RWPE2 (cell line): ENCODE measurements at regions not wholly inside any gene's neighbourhood (a gene's known extent, or its start where the extent isn't known, plus 50 kb on each side); places are given as distances from the start of the nearest gene placed in this dataset.
A peak's percentile ranks its signal among the peaks of the same experiment; 100 is the strongest.

Experiments used
- ATAC-seq: fragments of 200-7000 bp; cut with Tn5 transposase; 3 replicates; pipeline ENCODE4 v1.9.1; 2021; ENCODE audit warnings: low read depth
- DNase-seq: peaks from one replicate; pipeline ENCODE4 v3.0.0-alpha.2; 2020; ENCODE audit warnings: low spot score
- H3K27ac ChIP-seq: fragments of 450-650 bp; 2 replicates; pipeline ENCODE4 v1.5.1; 2017; ENCODE audit warnings: mild to moderate bottlenecking; ENCODE audit not compliant: poor library complexity, severe bottlenecking
- H3K27me3 ChIP-seq: fragments of 250-450 bp; sonication (Bioruptor Pico); 2 replicates; pipeline ENCODE4 v1.5.1; 2021; ENCODE audit warnings: mild to moderate bottlenecking, moderate library complexity; ENCODE audit not compliant: insufficient read depth, poor library complexity, severe bottlenecking
- H3K36me3 ChIP-seq: fragments of 250-450 bp; sonication (Bioruptor Pico); 2 replicates; pipeline ENCODE4 v1.5.1; 2020; ENCODE audit warnings: low read depth, mild to moderate bottlenecking, moderate library complexity
- H3K4me1 ChIP-seq: fragments of 250-450 bp; sonication (Bioruptor Pico); 2 replicates; pipeline ENCODE4 v1.5.1; 2021; ENCODE audit warnings: mild to moderate bottlenecking, moderate library complexity; ENCODE audit not compliant: insufficient read depth, poor library complexity, severe bottlenecking
- H3K4me3 ChIP-seq: fragments of 250-450 bp; sonication (Bioruptor Pico); 2 replicates; pipeline ENCODE4 v1.5.1; 2021; ENCODE audit warnings: mild to moderate bottlenecking, moderate library complexity; ENCODE audit not compliant: severe bottlenecking
- H3K9me3 ChIP-seq: fragments of 250-450 bp; sonication (Bioruptor Pico); 2 replicates; pipeline ENCODE4 v1.5.1; 2021; ENCODE audit warnings: mild to moderate bottlenecking, moderate library complexity; ENCODE audit not compliant: severe bottlenecking
- TF ChIP-seq, protein P1 (sequence below): fragments of 450-650 bp; IDR thresholded peaks from one replicate; pipeline ENCODE4 v1.5.1; 2017; ENCODE audit warnings: mild to moderate bottlenecking, moderate library complexity; ENCODE audit not compliant: poor library complexity, severe bottlenecking

DNA sequence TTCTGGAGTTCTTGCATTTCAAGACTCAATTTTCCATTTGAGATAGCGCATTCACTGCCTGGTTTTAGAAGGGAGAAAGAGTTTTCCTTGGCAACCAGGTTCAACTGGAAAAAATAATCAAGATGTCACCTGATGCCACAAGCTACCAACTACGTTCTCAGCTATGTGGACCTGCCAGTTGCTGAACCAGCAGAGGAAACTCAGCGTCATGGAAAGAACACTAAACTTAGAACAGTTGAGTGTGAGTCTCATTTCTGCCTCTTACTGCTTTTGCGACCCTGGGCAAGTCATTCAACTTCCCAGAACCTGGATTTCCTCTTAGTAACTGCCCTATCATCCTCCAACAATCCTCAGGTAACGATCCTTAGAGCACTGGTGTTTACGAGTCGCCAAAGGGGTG is 373.0 kb upstream of the ESRRG start:
- Histone ChIP-seq H3K9me3 (no peaks in the 10 kb centered on the region), H3K27me3 (no peaks in the 10 kb centered on the region), H3K36me3 (no peaks in the 10 kb centered on the region), H3K4me3 (no peak overlapping the region), H3K27ac (no peak overlapping the region), H3K4me1 (no peaks in the 10 kb centered on the region)
- TF ChIP-seq, protein P1, sequence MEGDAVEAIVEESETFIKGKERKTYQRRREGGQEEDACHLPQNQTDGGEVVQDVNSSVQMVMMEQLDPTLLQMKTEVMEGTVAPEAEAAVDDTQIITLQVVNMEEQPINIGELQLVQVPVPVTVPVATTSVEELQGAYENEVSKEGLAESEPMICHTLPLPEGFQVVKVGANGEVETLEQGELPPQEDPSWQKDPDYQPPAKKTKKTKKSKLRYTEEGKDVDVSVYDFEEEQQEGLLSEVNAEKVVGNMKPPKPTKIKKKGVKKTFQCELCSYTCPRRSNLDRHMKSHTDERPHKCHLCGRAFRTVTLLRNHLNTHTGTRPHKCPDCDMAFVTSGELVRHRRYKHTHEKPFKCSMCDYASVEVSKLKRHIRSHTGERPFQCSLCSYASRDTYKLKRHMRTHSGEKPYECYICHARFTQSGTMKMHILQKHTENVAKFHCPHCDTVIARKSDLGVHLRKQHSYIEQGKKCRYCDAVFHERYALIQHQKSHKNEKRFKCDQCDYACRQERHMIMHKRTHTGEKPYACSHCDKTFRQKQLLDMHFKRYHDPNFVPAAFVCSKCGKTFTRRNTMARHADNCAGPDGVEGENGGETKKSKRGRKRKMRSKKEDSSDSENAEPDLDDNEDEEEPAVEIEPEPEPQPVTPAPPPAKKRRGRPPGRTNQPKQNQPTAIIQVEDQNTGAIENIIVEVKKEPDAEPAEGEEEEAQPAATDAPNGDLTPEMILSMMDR, result no peak
- ATAC-seq, result no peak
- no peak for DNase-seq

DNA sequence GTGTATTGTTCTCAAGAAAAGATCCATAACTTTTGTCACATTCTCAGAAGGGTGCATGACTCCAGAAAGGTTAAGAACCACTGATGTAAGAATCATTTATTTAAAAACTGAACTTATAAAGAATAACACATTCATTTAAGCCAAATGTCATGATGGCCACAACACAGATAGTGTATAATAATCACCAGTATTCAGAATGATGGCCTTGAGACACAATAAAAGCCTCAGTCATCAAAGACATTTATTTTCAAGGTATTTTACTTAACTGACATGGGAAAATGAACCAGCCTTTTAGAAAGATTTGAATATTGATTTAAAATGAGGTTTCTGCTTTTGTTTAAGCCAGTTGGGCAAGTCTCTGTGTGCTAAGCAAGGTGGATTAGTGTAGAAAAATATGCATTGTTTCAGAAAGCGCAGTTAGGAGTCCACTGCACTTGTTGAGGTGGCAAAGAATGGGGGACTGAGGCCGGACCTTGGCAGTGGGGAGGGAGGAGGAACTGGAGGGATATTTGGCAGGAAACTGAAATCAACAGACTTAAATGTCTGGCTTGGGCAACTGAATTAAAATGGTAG is 371.9 kb upstream of the ESRRG start:
- Histone ChIP-seq H3K27me3 (no peaks in the 10 kb centered on the region), H3K36me3 (no peaks in the 10 kb centered on the region), H3K27ac (no peak overlapping the region), H3K9me3 (no peaks in the 10 kb centered on the region), H3K4me3 (no peak overlapping the region), H3K4me1 (no peaks in the 10 kb centered on the region)
- ATAC-seq, result no peak
- TF ChIP-seq, protein P1, result no peak
- no peak for DNase-seq

DNA sequence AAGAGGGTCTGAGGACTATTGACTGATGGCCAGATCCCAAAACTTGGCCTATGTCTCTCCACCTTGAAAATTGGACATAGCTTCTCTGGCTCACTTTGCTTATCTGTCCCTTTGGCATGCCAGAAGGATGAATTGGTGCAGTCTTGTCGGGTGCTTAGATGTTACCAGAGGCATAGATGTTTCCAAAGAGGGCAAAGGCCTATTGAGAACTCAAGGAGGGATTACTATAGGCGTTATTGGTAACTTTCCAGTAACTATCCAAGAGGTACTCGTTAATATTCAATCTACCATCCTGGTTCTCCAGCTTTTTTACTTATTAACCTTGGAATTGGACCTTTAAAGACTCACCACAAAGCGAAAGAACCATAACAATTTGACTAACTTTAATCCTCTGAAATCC is 368.3 kb upstream of the ESRRG start:
- H3K27me3 ChIP-seq, result no peaks in the 10 kb centered on the region
- TF ChIP-seq, protein P1, result no peak

DNA sequence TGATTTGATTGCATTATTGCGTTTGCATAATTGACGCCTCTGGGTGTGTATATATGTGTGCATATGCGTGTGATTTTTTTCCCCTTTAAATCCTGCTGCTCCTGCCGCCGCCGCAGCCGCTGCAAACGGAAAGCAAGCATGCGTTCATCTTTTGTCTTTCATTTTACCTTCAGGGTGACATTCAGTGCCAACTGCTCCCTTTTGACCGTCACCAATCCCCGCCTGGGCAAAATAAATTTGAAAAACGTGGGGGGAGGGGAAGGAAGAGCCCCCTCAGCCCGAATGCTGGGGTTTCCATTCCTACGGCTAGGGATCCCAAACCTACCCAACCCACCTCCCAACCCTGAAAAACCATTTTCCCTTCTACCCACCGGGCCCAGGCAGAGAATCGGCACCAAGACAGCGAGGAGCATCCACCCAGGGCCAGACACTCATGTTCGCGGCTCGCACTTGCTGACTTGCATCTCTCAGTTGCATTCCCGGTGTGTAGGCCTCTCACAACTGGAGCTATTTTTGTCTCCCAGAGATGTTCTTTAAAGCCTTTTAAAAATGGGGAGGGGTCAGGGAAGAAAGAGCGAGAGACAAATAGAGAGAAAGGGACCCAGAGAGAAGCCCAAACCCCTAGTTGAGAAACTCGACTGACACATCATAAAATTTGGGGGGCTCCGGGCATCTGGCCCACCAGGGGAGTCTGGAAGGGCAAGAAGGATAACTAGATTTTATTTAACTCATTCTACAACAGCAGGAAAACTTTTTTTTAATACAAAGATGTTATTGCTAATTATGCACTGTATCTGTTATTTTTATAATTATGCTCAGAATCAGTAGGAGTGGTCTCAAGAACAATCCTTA is 367.1 kb upstream of the ESRRG start:
- ATAC-seq (no peak), DNase-seq (no peak)
- Histone ChIP-seq H3K4me3 (peak overlapping the region; percentile 35), H3K36me3 (no peaks in the 10 kb centered on the region), H3K27me3 (no peaks in the 10 kb centered on the region), H3K27ac (no peak overlapping the region), H3K4me1 (no peaks in the 10 kb centered on the region), H3K9me3 (no peaks in the 10 kb centered on the region)
- TF ChIP-seq, protein P1, result no peak

More for the DNA sequence above, 368.3 kb upstream of the ESRRG start:
- H3K4me3 ChIP-seq, result no peak overlapping the region
- ATAC-seq (no peak), DNase-seq (no peak)
- H3K36me3 ChIP-seq, result no peaks in the 10 kb centered on the region
- no peaks in the 10 kb centered on the region for H3K9me3 ChIP-seq
- no peak overlapping the region for H3K27ac ChIP-seq
- no peaks in the 10 kb centered on the region for H3K4me1 ChIP-seq
